ENCODE measurements at regions not wholly inside any gene's neighbourhood (a gene's known extent, or its start where the extent isn't known, plus 50 kb on each side); places are given as distances from the start of the nearest gene placed in this dataset.

DNA sequence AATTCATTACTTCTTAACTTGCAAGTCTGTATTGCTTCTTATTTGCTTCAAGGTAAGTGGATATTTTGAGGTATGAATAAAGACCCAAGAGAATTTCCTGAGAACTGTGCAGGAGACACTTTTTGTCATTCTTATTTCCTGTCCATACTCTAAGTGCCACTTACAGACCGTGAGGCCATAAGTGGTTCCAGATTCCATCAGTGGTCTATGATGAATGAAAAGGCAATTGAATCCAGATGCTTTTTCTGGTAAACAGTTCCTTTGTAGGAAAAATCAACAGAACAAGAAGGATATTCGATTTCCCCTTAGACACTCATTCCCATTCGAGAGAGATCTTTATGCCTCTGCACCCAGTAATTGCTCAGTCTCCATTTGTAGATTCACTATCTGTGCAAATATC is 58.3 kb upstream of the PDE10A start:
- Histone ChIP-seq H3K4me1 (ENCODE audit: control insufficient read depth, insufficient read depth, low read length) (no peaks in the 10 kb centered on the region), H3K27ac (ENCODE audit: insufficient read depth, low read depth, low read length, poor library complexity, severe bottlenecking) (no peak overlapping the region), H3K9me3 (ENCODE audit: control insufficient read depth, low read length) (no peaks in the 10 kb centered on the region), H3K4me3 (ENCODE audit: insufficient read depth, low read depth, low read length) (no peak overlapping the region), H3K27me3 (ENCODE audit: control insufficient read depth, insufficient read depth, low read length, poor library complexity, severe bottlenecking) (no peaks in the 10 kb centered on the region), H3K36me3 (ENCODE audit: control insufficient read depth, insufficient read depth, low read length) (no peaks in the 10 kb centered on the region)
- WGBS, 2 experiments: 91 to 97% methylated on average over 3 of the region's 3 CpGs

DNA sequence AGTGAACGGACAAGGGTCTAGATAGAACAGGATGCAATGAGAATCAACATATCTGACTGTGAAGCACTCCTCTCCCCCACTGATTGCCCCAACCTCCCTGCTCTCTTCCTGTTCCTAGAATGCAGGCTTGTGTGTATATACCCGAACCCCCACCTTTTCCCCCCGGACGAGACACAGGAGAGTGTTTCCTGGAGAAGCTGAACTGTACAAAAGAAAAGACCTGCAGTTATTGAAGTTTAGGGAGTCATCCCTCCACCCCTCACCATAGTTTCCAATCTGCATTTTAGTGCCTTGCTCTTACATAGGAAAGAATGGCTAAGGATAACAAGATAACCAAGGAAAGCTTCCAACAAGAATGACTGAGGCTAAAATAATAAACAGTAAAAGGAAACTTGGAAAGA is 55.5 kb upstream of the PDE10A start:
- no peak overlapping the region for H3K4me3 ChIP-seq (ENCODE audit: insufficient read depth, low read depth, low read length)
- no peak overlapping the region for H3K27ac ChIP-seq (ENCODE audit: insufficient read depth, low read depth, low read length, poor library complexity, severe bottlenecking)
- 71 to 98% methylated on average over 3 to 4 of the region's 4 CpGs for WGBS, 2 experiments
- no peaks in the 10 kb centered on the region for H3K9me3 ChIP-seq (ENCODE audit: control insufficient read depth, low read length)
- no peaks in the 10 kb centered on the region for H3K4me1 ChIP-seq (ENCODE audit: control insufficient read depth, insufficient read depth, low read length)
- no peaks in the 10 kb centered on the region for H3K27me3 ChIP-seq (ENCODE audit: control insufficient read depth, insufficient read depth, low read length, poor library complexity, severe bottlenecking)
- H3K36me3 ChIP-seq (ENCODE audit: control insufficient read depth, insufficient read depth, low read length): no peaks in the 10 kb centered on the region

DNA sequence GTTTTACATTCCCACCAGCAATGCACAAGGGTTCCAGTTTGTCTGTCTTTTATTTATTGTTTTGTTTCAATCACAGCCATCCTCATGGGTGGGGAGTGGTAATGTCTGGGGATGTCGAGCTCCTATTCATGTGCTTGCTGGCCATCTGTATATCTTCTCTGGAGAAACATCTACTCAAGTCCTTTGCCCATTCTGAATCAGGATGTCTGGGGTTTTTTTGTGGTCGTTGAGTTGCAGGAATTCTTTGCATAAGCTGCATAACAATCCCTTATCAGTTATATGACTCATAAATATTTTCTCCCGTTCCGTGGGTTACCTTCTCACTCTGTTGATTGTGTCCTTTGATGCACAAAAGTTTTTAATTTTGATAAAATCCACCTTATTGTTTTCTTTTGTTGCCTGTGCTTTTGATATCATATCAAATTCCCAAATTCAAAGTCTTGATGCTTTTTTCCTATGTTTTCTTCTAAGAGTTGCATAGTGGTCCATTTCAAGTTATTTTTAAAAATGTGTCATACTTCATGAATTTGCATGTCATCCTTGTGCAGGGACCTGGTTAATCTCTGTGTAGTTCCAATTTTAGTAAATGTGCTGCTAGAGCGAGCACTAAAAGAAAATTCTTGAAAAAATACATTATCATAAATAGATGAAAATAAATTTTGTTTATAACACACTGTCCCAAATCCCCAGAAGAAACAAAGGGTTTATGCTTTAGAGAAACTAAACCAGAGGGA is 54.9 kb upstream of the PDE10A start:
- H3K9me3 ChIP-seq (ENCODE audit: control insufficient read depth, low read length): no peaks in the 10 kb centered on the region
- WGBS, 2 experiments: 71 to 83% methylated on average over 1 to 2 of the region's 5 CpGs
- no peak overlapping the region for H3K27ac ChIP-seq (ENCODE audit: insufficient read depth, low read depth, low read length, poor library complexity, severe bottlenecking)
- no peaks in the 10 kb centered on the region for H3K4me1 ChIP-seq (ENCODE audit: control insufficient read depth, insufficient read depth, low read length)
- H3K36me3 ChIP-seq (ENCODE audit: control insufficient read depth, insufficient read depth, low read length): no peaks in the 10 kb centered on the region
- H3K4me3 ChIP-seq (ENCODE audit: insufficient read depth, low read depth, low read length): no peak overlapping the region
- H3K27me3 ChIP-seq (ENCODE audit: control insufficient read depth, insufficient read depth, low read length, poor library complexity, severe bottlenecking): no peaks in the 10 kb centered on the region

DNA sequence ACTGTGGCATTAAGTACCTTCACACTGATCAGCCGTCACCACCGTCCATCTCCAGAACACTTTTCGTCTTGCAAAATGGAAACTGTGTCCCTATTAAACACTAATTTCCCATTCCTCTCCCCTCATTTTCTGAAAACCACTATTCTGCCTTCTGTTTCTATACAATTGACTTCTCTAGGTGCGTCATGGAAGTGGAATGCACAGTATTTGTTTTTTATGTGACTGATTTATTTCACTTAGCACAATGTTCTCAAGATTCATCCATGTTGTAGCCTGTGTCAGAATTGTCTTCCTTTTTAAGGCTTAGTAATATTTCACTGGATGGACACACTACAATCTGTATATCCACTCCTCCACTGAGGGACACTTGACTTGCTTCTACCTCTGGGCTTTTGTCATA is 53.8 kb upstream of the PDE10A start:
- H3K36me3 ChIP-seq (ENCODE audit: control insufficient read depth, insufficient read depth, low read length): no peaks in the 10 kb centered on the region
- H3K4me1 ChIP-seq (ENCODE audit: control insufficient read depth, insufficient read depth, low read length): no peaks in the 10 kb centered on the region
- H3K4me3 ChIP-seq (ENCODE audit: insufficient read depth, low read depth, low read length): no peak overlapping the region
- no peak overlapping the region for H3K27ac ChIP-seq (ENCODE audit: insufficient read depth, low read depth, low read length, poor library complexity, severe bottlenecking)
- 93 to 96% methylated on average over 3 to 4 of the region's 4 CpGs for WGBS, 2 experiments
- no peaks in the 10 kb centered on the region for H3K9me3 ChIP-seq (ENCODE audit: control insufficient read depth, low read length)
- no peaks in the 10 kb centered on the region for H3K27me3 ChIP-seq (ENCODE audit: control insufficient read depth, insufficient read depth, low read length, poor library complexity, severe bottlenecking)

DNA sequence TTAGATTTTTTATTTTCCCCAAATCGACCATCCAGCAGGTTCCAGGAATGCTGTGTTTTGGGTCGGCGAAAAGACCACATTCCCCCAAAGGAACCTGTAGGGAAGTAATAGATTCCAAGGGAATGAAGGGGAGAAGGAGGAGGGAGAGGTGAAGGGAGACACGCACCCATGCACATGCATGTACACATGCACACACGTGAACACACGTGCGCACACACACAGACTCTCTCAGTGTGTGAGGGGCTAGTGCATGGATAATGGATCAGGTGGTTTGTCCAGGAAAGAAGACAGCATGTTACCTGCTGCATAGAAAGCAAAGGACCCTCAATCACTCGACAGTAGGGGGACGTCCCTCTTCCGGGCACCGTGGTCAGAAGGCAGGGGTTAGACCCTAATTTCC is 52.4 kb upstream of the PDE10A start:
- H3K27me3 ChIP-seq (ENCODE audit: control insufficient read depth, insufficient read depth, low read length, poor library complexity, severe bottlenecking): no peaks in the 10 kb centered on the region
- no peaks in the 10 kb centered on the region for H3K4me1 ChIP-seq (ENCODE audit: control insufficient read depth, insufficient read depth, low read length)
- 97 to 98% methylated on average over 11 of the region's 11 CpGs for WGBS, 2 experiments

DNA sequence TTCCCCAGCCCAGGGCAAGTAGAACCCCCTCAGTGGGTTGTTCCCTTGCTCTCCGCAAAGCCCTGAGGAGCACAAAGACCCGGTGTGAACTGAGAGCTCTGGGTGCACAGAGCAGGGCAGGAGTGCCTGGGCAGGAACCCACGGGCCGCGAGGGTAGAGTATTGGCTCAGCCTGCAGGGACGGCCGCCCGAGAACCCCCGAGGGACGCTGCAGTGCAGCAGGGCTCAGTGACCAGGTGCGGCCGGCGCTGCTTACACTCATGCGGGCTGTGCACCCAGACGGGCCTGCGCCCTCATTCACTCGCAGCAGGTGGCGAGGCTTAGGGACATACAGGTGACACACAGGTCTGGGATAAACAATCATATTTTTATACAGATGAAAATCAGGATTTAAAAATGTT is 51.9 kb upstream of the PDE10A start:
- H3K4me1 ChIP-seq (ENCODE audit: control insufficient read depth, insufficient read depth, low read length): no peaks in the 10 kb centered on the region
- no peak overlapping the region for H3K4me3 ChIP-seq (ENCODE audit: insufficient read depth, low read depth, low read length)
- H3K27me3 ChIP-seq (ENCODE audit: control insufficient read depth, insufficient read depth, low read length, poor library complexity, severe bottlenecking): no peaks in the 10 kb centered on the region
- H3K27ac ChIP-seq (ENCODE audit: insufficient read depth, low read depth, low read length, poor library complexity, severe bottlenecking): no peak overlapping the region
- no peaks in the 10 kb centered on the region for H3K36me3 ChIP-seq (ENCODE audit: control insufficient read depth, insufficient read depth, low read length)
- WGBS, 2 experiments: 95 to 96% methylated on average over 18 of the region's 18 CpGs
- no peaks in the 10 kb centered on the region for H3K9me3 ChIP-seq (ENCODE audit: control insufficient read depth, low read length)

More for the DNA sequence above, 52.4 kb upstream of the PDE10A start:
- H3K36me3 ChIP-seq (ENCODE audit: control insufficient read depth, insufficient read depth, low read length): no peaks in the 10 kb centered on the region
- H3K27ac ChIP-seq (ENCODE audit: insufficient read depth, low read depth, low read length, poor library complexity, severe bottlenecking): no peak overlapping the region
- no peaks in the 10 kb centered on the region for H3K9me3 ChIP-seq (ENCODE audit: control insufficient read depth, low read length)
- H3K4me3 ChIP-seq (ENCODE audit: insufficient read depth, low read depth, low read length): no peak overlapping the region

DNA sequence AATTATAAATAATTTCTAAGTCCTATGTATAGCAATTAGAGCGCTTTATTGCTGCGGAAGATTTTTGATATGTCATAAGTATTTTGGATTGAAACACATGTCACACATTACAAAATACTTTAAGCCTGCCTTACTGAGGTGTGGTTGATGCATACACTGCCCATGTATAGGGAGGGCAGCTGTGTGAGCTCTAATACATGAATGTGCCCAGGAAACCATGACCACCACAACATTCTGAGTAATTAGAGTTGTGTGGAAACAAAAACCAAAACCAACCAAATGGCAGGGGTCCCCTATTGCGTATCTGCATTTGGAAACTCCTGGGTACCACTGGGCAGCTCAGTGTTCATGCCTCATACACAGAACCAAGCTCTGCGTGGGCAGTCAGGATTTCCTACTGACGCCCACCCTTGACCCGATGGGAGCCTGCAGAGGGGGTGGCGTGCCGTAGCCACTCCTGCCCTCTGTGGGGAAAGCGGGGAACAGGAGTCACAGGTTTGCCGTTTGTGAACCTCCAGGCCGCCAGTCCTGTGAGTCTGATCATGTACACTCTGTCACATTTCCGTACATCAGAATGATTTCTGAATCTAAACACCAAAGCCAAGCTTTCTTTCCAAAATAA is 50.9 kb upstream of the PDE10A start:
- 89 to 91% methylated on average over 10 of the region's 12 CpGs for WGBS, 2 experiments
- Histone ChIP-seq H3K9me3 (ENCODE audit: control insufficient read depth, low read length) (no peaks in the 10 kb centered on the region), H3K27ac (ENCODE audit: insufficient read depth, low read depth, low read length, poor library complexity, severe bottlenecking) (no peak overlapping the region), H3K4me3 (ENCODE audit: insufficient read depth, low read depth, low read length) (no peak overlapping the region), H3K4me1 (ENCODE audit: control insufficient read depth, insufficient read depth, low read length) (no peaks in the 10 kb centered on the region), H3K27me3 (ENCODE audit: control insufficient read depth, insufficient read depth, low read length, poor library complexity, severe bottlenecking) (no peaks in the 10 kb centered on the region), H3K36me3 (ENCODE audit: control insufficient read depth, insufficient read depth, low read length) (no peaks in the 10 kb centered on the region)
